HepG2 (cell line): ENCODE measurements at regions not wholly inside any gene's neighbourhood (a gene's known extent, or its start where the extent isn't known, plus 50 kb on each side); places are given as distances from the start of the nearest gene placed in this dataset.

Experiments used
- ATAC-seq: fragments of 200-7000 bp; cut with Tn5 transposase; 3 replicates; pipeline ENCODE4 v1.9.1; 2020; ENCODE audit warnings: mild to moderate bottlenecking, moderate library complexity
- BruUV-seq: library from RNA; stranded (reverse); fragments of 400-500 nt; replicated peaks from 2 replicates; lab custom pipeline; 2021; lab: Mats Ljungman, UMichigan
- CTCF ChIA-PET: fragments of 300-600 bp; formaldehyde crosslinking; extraction: SDS; loops from one replicate; lab custom pipeline; 2021; ENCODE audit warnings: low total read pairs, inconsistent platforms, low intra/inter-chr PET ratio; lab: Yijun Ruan, JAX
- POLR2A ChIA-PET: fragments of 350-600 bp; sonication (Branson Sonifier 250); formaldehyde crosslinking; loops from one replicate; lab custom pipeline; 2020; ENCODE audit warnings: antibody characterized with exemption, inconsistent platforms; lab: Yijun Ruan, JAX
- DNase-seq: peaks from one replicate; pipeline ENCODE4 v3.0.0-alpha.2; 2015; ENCODE audit warnings: low spot score
- FAIRE-seq: peaks from 3 replicates; lab custom pipeline; 2011; peaks lifted over from hg19 to GRCh38; lab: Jason Lieb, UNC
- H2AFZ ChIP-seq: one replicate; pipeline ENCODE4 v1.6.1; 2011; ENCODE audit warnings: low read length, inconsistent platforms
- H3K27ac ChIP-seq: fragments of 300-600 bp; 3 replicates; pipeline ENCODE4 v1.8.0; 2011; ENCODE audit warnings: mixed run types, mild to moderate bottlenecking, mixed read lengths, low read length, inconsistent platforms; ENCODE audit not compliant: insufficient read depth; ENCODE audit errors: extremely low read length
- H3K27me3 ChIP-seq, 2 experiments: fragments of 200-600 bp in 1 of 2; 2 replicates in 1 of 2; 3 replicates in 1 of 2; pipeline versions ENCODE4 v1.6.0 to v1.8.0; 2011; ENCODE audit warnings: low read length in 2 of 2, mild to moderate bottlenecking in 2 of 2, moderate library complexity in 2 of 2, inconsistent platforms in 1 of 2; ENCODE audit not compliant: insufficient read depth in 2 of 2, control insufficient read depth in 1 of 2
- H3K36me3 ChIP-seq, 2 experiments: fragments of 200-600 bp in 1 of 2; replicated peaks in 1 of 2; 2 replicates in 1 of 2; 3 replicates in 1 of 2; pipeline versions ENCODE4 v1.5.1 to v1.8.0; 2011; ENCODE audit warnings: low read length in 2 of 2, inconsistent platforms in 1 of 2; ENCODE audit not compliant: insufficient read depth in 2 of 2, control insufficient read depth in 1 of 2
- H3K4me1 ChIP-seq: 2 replicates; pipeline ENCODE4 v1.5.1; 2012; ENCODE audit warnings: low read length, inconsistent platforms; ENCODE audit not compliant: insufficient read depth
- H3K4me2 ChIP-seq: 2 replicates; pipeline ENCODE4 v1.6.0; 2011; ENCODE audit warnings: low read depth, low read length, inconsistent platforms
- H3K4me3 ChIP-seq, 3 experiments: fragments of 200-600 bp in 1 of 3; sonication (generic), shearing (Covaris generic) in 1 of 3; replicated peaks in 1 of 3; 2 replicates each; pipeline ENCODE4 v1.5.1; 2011 to 2016; ENCODE audit warnings: low read length in 3 of 3, inconsistent platforms in 2 of 3, low read depth in 2 of 3, mild to moderate bottlenecking in 2 of 3, control low read depth in 1 of 3, mixed read lengths in 1 of 3; ENCODE audit not compliant: insufficient read depth in 1 of 3
- H3K79me2 ChIP-seq: one replicate; pipeline ENCODE4 v1.6.1; 2011; ENCODE audit warnings: low read length, inconsistent platforms; ENCODE audit not compliant: insufficient read depth
- H3K9ac ChIP-seq: 2 replicates; pipeline ENCODE4 v1.6.0; 2011; ENCODE audit warnings: mild to moderate bottlenecking, low read depth, low read length, inconsistent platforms; ENCODE audit not compliant: insufficient read depth
- H3K9me3 ChIP-seq: 2 replicates; pipeline ENCODE4 v1.5.1; 2012; ENCODE audit warnings: mild to moderate bottlenecking, low read length
- H4K20me1 ChIP-seq: 2 replicates; pipeline ENCODE4 v1.6.0; 2011; ENCODE audit warnings: inconsistent platforms, mild to moderate bottlenecking, low read length, moderate library complexity; ENCODE audit not compliant: insufficient read depth
- MAFK ChIP-seq, 2 experiments: IDR thresholded peaks in 1 of 2; conservative IDR thresholded peaks in 1 of 2; 2 replicates each; pipeline ENCODE4 v1.6.1; 2011; ENCODE audit warnings: improper control_type of control experiment in 2 of 2, low read length in 2 of 2
- RBFOX2 ChIP-seq: fragments of 200-400 bp; formaldehyde crosslinking; IDR thresholded peaks from 2 replicates; pipeline ENCODE4 v1.6.1; 2017; ENCODE audit warnings: low read depth, mild to moderate bottlenecking, low read length
- SMYD3 ChIP-seq: sonication (generic); formaldehyde crosslinking; IDR thresholded peaks from 2 replicates; pipeline ENCODE4 v1.8.1; 2023; ENCODE audit warnings: mild to moderate bottlenecking, missing genetic modification reagents
- ZFP90 ChIP-seq: sonication (generic); formaldehyde crosslinking; IDR thresholded peaks from 2 replicates; pipeline ENCODE4 v1.8.0; 2022; ENCODE audit warnings: missing genetic modification reagents, mild to moderate bottlenecking, inconsistent platforms, borderline replicate concordance
- ZNF773 ChIP-seq: sonication (generic); formaldehyde crosslinking; IDR thresholded peaks from 2 replicates; pipeline ENCODE4 v1.4.0; 2020; ENCODE audit warnings: missing genetic modification reagents, borderline replicate concordance
- ZNF790 ChIP-seq: sonication (generic); formaldehyde crosslinking; IDR thresholded peaks from 2 replicates; pipeline ENCODE4 v1.8.0; 2022; ENCODE audit warnings: missing genetic modification reagents, mild to moderate bottlenecking, borderline replicate concordance
- ZNF883 ChIP-seq: sonication (generic); formaldehyde crosslinking; IDR thresholded peaks from 2 replicates; pipeline ENCODE4 v1.5.1; 2020; ENCODE audit warnings: mild to moderate bottlenecking, missing genetic modification reagents; ENCODE audit errors: not compliant biosample characterization
- ZSCAN30 ChIP-seq: sonication (generic); formaldehyde crosslinking; IDR thresholded peaks from 2 replicates; pipeline ENCODE4 v1.5.0; 2020; ENCODE audit warnings: mild to moderate bottlenecking, missing genetic modification reagents
- WGBS: methylation state at CpG from one replicate; pipeline ENCODE4 v1.1.6; 2017; ENCODE audit warnings: low lambda C conversion rate; 5-methylcytosine and 5-hydroxymethylcytosine counted together
- in situ Hi-C: cut with HindIII; loops from 2 replicates; pipeline ENCODE4 v1.10.0; 2017; ENCODE audit warnings: low pct_unique_long_range_greater_than_20kb; ENCODE audit not compliant: extremely low pct_ligation_motif_present
- intact Hi-C: fragments of 100-400 bp; cut with micrococcal nuclease; formaldehyde crosslinking; loops from one replicate; pipeline ENCODE4 v1.10.0; 2022; ENCODE audit not compliant: unreplicated experiment
- TF ChIP-seq, protein P1 (sequence below): sonication (generic); formaldehyde crosslinking; conservative IDR thresholded peaks from 2 replicates; pipeline ENCODE4 v1.8.0; 2022; ENCODE audit warnings: mild to moderate bottlenecking, moderate library complexity, missing genetic modification reagents
- TF ChIP-seq, protein P2 (sequence below): sonication (generic); formaldehyde crosslinking; IDR thresholded peaks from 2 replicates; pipeline ENCODE4 v1.4.0; 2020; ENCODE audit warnings: mild to moderate bottlenecking, missing genetic modification reagents, borderline replicate concordance

DNA sequence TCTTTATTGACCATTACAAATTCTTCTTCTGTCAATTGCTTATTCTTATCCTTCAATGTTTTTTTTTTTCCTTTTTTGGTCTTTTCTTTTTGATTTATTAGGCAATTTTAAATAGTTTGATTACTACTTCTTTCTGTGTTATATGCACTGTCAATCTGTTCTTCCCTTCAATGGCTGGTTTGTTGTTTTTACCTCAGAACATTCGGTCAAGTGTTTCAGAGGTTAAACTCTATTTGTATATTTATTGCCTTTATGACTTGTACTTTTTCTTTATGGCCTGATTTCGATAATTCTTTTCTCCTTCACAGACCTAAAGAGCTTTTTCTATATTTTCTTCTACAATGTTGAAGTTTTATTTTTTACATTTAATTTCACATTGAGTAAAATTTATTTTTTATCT lies 171.5 kb upstream of the AKR1E2 start:
- no peak overlapping the region for H3K27ac ChIP-seq
- in situ Hi-C loops: loop anchor here (10.0 kb wide), 1 partner anchor 1410 kb away; no protein-coding TSS in a partner anchor
- BruUV-seq: no TSS peak

More for the DNA sequence above, 171.5 kb upstream of the AKR1E2 start:
- Histone ChIP-seq H3K36me3 (no peaks in the 10 kb centered on the region), H3K9ac (no peak overlapping the region), H2AFZ (no peak overlapping the region), H4K20me1 (no peaks in the 10 kb centered on the region), H3K9me3 (no peaks in the 10 kb centered on the region), H3K79me2 (no peaks in the 10 kb centered on the region), H3K4me1 (0 out of 2 replicates have a peak, but pooled peaks cover 12% of the 10 kb centered on the region), H3K4me2 (no peak overlapping the region), H3K27me3 (peaks cover 0 to 18% of the 10 kb centered on the region in 2 experiments; a peak in 1 of 5 replicates), H3K4me3 (no peak overlapping the region)
- FAIRE-seq: no peak
- CTCF ChIA-PET: no interaction called here
- DNase-seq: no peak
- ATAC-seq: no peak
- TF ChIP-seq ZNF790: no peak
- TF ChIP-seq ZSCAN30 (CRISPR knock-in tag): no peak
- no peak for TF ChIP-seq ZNF883 (CRISPR knock-in tag)
- TF ChIP-seq MAFK (conservative IDR thresholded peaks at IDR 0.05 in 1 of 2, IDR thresholded peaks at IDR 0.05 in 1 of 2; ENCODE audit: low read length in 2 of 2): no peak
- TF ChIP-seq, protein P1, sequence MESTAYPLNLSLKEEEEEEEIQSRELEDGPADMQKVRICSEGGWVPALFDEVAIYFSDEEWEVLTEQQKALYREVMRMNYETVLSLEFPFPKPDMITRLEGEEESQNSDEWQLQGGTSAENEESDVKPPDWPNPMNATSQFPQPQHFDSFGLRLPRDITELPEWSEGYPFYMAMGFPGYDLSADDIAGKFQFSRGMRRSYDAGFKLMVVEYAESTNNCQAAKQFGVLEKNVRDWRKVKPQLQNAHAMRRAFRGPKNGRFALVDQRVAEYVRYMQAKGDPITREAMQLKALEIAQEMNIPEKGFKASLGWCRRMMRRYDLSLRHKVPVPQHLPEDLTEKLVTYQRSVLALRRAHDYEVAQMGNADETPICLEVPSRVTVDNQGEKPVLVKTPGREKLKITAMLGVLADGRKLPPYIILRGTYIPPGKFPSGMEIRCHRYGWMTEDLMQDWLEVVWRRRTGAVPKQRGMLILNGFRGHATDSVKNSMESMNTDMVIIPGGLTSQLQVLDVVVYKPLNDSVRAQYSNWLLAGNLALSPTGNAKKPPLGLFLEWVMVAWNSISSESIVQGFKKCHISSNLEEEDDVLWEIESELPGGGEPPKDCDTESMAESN (CRISPR knock-in tag): no peak
- no peak for TF ChIP-seq RBFOX2
- TF ChIP-seq ZFP90 (CRISPR knock-in tag): no peak
- TF ChIP-seq, protein P2, sequence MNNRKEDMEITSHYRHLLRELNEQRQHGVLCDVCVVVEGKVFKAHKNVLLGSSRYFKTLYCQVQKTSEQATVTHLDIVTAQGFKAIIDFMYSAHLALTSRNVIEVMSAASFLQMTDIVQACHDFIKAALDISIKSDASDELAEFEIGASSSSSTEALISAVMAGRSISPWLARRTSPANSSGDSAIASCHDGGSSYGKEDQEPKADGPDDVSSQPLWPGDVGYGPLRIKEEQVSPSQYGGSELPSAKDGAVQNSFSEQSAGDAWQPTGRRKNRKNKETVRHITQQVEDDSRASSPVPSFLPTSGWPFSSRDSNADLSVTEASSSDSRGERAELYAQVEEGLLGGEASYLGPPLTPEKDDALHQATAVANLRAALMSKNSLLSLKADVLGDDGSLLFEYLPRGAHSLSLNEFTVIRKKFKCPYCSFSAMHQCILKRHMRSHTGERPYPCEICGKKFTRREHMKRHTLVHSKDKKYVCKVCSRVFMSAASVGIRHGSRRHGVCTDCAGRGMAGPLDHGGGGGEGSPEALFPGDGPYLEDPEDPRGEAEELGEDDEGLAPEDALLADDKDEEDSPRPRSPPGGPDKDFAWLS: no peak
- no peak for TF ChIP-seq ZNF773 (CRISPR knock-in tag)
- no peak for TF ChIP-seq SMYD3 (CRISPR knock-in tag)
- POLR2A ChIA-PET: no interaction called here
- 15% methylated on average over 2 of the region's 2 CpGs for WGBS
- intact Hi-C loops: no loop called here
